ENCODE measurements at regions not wholly inside any gene's neighbourhood (a gene's known extent, or its start where the extent isn't known, plus 50 kb on each side); places are given as distances from the start of the nearest gene placed in this dataset.

GRCh38 chr7:126052229-126052628, 1122.6 kb upstream of the POT1 start:
- Histone ChIP-seq H3K27ac (no peak overlapping the region), H3K9me3 (ENCODE audit: low read depth) (no peaks in the 10 kb centered on the region), H3K4me2 (no peak overlapping the region), H3K79me2 (no peaks in the 10 kb centered on the region), H4K20me1 (ENCODE audit: insufficient read depth, poor library complexity, severe bottlenecking) (no peaks in the 10 kb centered on the region), H3K36me3 (replicated peaks; ENCODE audit: insufficient read depth, low read depth) (no peaks in the 10 kb centered on the region), H3K27me3 (no peaks in the 10 kb centered on the region), H3K4me3 (no peak overlapping the region), H2AFZ (no peak overlapping the region), H3K4me1 (ENCODE audit: insufficient read depth) (no peaks in the 10 kb centered on the region), H3K9me2 (replicated peaks; ENCODE audit: insufficient read depth) (no peaks in the 10 kb centered on the region)
- WGBS (ENCODE audit: low lambda C conversion rate, missing lambda C conversion rate), result 86% methylated on average over 1 of the region's 1 CpG
- DNase-seq (ENCODE audit: low spot score), result no peak
- TF ChIP-seq EZH2phosphoT487 (IDR thresholded peaks at IDR 0.05; ENCODE audit: low read depth, severe bottlenecking, unreplicated experiment), result no peak
- TF ChIP-seq EZH2 (IDR thresholded peaks at IDR 0.05; ENCODE audit: borderline replicate concordance), result no peak
- TF ChIP-seq CTCF (IDR thresholded peaks at IDR 0.05; ENCODE audit: poor library complexity), result no peak

DNA sequence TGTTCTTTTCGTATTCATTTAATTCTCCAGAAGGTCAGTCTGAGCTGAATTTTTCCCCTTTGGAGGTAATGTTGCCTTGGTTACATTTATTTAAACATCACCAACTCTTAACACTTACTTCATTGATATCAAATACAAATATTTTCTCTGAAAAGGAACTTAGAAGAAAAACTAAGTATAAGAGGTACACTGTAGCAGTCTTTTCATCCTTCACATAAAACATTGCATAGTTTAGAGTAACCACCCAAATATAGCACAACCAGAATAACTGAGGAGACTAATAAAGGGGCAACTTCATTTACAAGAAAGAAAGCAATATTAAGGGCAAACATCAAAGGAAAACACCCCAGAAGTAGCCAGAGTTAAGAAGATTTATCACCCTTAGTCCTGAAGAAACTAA, 1115.0 kb upstream of the POT1 start:
- no peaks in the 10 kb centered on the region for H4K20me1 ChIP-seq (ENCODE audit: insufficient read depth, poor library complexity, severe bottlenecking)
- H3K4me1 ChIP-seq (ENCODE audit: insufficient read depth), result no peaks in the 10 kb centered on the region
- H3K36me3 ChIP-seq (replicated peaks; ENCODE audit: insufficient read depth, low read depth), result no peaks in the 10 kb centered on the region
- H3K27me3 ChIP-seq, result no peaks in the 10 kb centered on the region
- no peak overlapping the region for H3K4me3 ChIP-seq
- DNase-seq (ENCODE audit: low spot score), result no peak
- H3K79me2 ChIP-seq, result no peaks in the 10 kb centered on the region
- WGBS (ENCODE audit: low lambda C conversion rate, missing lambda C conversion rate), result 86% methylated on average over 1 of the region's 1 CpG
- no peak overlapping the region for H2AFZ ChIP-seq
- H3K9me2 ChIP-seq (replicated peaks; ENCODE audit: insufficient read depth), result no peaks in the 10 kb centered on the region
- TF ChIP-seq EZH2 (IDR thresholded peaks at IDR 0.05; ENCODE audit: borderline replicate concordance) (no peak), EZH2phosphoT487 (IDR thresholded peaks at IDR 0.05; ENCODE audit: low read depth, severe bottlenecking, unreplicated experiment) (no peak), CTCF (IDR thresholded peaks at IDR 0.05; ENCODE audit: poor library complexity) (no peak)
- H3K4me2 ChIP-seq, result no peak overlapping the region
- H3K9me3 ChIP-seq (ENCODE audit: low read depth), result no peaks in the 10 kb centered on the region
- no peak overlapping the region for H3K27ac ChIP-seq

DNA sequence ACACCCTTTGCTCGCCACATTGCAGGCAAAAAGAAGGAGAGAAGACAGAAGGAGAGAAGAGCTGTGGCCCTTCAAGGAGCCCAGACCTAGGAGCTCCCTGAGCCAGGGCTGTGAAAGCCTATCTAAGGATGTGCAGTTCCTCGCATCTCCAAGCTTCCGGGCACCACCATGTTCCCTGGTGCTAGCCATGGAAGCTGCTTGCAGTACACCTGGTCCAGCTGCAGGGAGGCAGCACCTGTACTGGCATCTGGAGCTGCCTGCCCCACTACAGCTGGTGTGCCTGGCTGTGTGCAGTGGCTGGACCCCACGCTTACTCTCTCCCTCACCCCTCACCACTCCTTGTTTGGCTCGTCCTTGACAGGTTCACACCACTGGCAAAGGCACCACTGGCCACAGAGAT, 1111.8 kb upstream of the POT1 start:
- Histone ChIP-seq H3K4me3 (no peak overlapping the region), H3K27ac (no peak overlapping the region), H3K36me3 (replicated peaks; ENCODE audit: insufficient read depth, low read depth) (no peaks in the 10 kb centered on the region), H3K27me3 (no peaks in the 10 kb centered on the region), H3K4me1 (ENCODE audit: insufficient read depth) (no peaks in the 10 kb centered on the region), H2AFZ (no peak overlapping the region), H3K79me2 (no peaks in the 10 kb centered on the region), H4K20me1 (ENCODE audit: insufficient read depth, poor library complexity, severe bottlenecking) (no peaks in the 10 kb centered on the region), H3K9me3 (ENCODE audit: low read depth) (no peaks in the 10 kb centered on the region), H3K4me2 (no peak overlapping the region), H3K9me2 (replicated peaks; ENCODE audit: insufficient read depth) (no peaks in the 10 kb centered on the region)
- TF ChIP-seq EZH2 (IDR thresholded peaks at IDR 0.05; ENCODE audit: borderline replicate concordance), result no peak
- no peak for TF ChIP-seq EZH2phosphoT487 (IDR thresholded peaks at IDR 0.05; ENCODE audit: low read depth, severe bottlenecking, unreplicated experiment)
- TF ChIP-seq CTCF (IDR thresholded peaks at IDR 0.05; ENCODE audit: poor library complexity), result no peak
- no peak for DNase-seq (ENCODE audit: low spot score)
- 86% methylated on average over 5 of the region's 5 CpGs for WGBS (ENCODE audit: low lambda C conversion rate, missing lambda C conversion rate)

Data from hepatocyte (in vitro differentiated cells).